Stimulated activated CD8-positive, alpha-beta memory T cell treated with anti-CD3 and anti-CD28 coated beads, Interleukin-15, amount 100 ng/mL, for 24 hours (primary cell): ENCODE measurements at regions not wholly inside any gene's neighbourhood (a gene's known extent, or its start where the extent isn't known, plus 50 kb on each side); places are given as distances from the start of the nearest gene placed in this dataset.

ENCODE experiments used
- DNase-seq: peaks from one replicate; pipeline ENCODE4 v3.0.0-alpha.2; 2020; ENCODE audit warnings: low read depth

DNA sequence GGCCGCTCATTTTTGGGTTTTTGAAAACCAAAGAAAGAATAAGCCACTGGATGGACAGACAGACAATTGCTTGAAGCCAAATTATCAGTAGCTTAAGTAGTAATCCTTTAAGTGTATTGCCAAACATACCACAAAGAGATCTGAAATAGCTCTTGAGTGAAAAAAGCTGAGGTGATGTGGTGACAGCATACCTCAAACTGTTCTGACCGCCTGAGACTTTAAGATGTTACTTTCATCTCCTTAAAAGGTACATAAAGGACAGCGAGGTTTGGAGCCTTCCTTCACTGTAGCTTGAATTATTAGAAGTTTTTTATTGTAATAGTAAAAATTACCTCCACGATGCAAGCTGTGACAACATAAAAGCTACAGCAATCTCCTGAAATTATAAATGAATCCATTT is 271.5 kb upstream of the FAM241A start:
- DNase-seq = no peak

GRCh38 chr4:111879539-111879938 is 265.7 kb upstream of the FAM241A start:
- no peak for DNase-seq

GRCh38 chr4:111880116-111880515 is 265.1 kb upstream of the FAM241A start:
- DNase-seq = no peak

- no peak for DNase-seq
Observed at GRCh38 chr4:111883557-111883999, 261.7 kb upstream of the FAM241A start.

DNA sequence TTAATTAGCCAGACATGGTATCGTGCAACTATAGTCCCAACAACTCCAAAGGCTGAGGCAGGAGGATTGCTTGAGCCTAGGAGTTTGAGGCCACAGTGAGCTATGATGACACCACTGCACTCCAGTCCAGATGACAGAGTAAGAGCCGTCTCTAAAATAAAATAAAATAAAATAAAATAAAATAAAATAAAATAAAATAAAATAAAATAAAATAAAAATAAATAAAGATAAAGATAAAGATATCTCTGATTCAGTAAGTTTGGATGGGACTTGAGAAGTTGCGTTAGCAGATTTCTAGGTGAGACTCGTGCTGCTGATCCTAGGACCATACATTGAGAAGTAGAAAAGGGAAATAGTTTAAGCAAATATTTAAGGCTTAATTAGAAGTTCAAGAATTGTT is 254.8 kb upstream of the FAM241A start:
- DNase-seq = no peak

- DNase-seq = no peak
Observed at GRCh38 chr4:111905511-111905910, 239.7 kb upstream of the FAM241A start.

GRCh38 chr4:111919639-111920038 is 225.6 kb upstream of the FAM241A start:
- DNase-seq = no peak

DNA sequence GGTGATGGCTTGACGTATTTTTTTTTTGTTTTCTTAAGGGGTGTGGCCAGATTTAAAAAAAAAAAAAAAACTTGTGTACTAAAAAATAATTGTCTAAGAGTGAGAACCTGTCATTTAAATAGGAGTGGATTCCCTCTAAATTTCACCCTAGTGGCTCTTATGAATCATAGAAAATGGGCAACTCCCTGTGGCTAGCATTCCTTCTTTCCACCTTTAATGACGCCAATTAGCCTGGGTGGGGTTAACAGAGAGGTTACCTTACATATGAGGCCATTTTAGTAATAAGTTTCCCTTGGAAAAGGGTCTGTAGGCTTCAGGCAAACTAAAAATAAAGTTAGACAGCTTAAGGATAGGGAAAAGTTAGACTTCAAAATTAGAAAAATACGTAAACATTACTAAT is 223.5 kb upstream of the FAM241A start:
- DNase-seq = no peak

DNA sequence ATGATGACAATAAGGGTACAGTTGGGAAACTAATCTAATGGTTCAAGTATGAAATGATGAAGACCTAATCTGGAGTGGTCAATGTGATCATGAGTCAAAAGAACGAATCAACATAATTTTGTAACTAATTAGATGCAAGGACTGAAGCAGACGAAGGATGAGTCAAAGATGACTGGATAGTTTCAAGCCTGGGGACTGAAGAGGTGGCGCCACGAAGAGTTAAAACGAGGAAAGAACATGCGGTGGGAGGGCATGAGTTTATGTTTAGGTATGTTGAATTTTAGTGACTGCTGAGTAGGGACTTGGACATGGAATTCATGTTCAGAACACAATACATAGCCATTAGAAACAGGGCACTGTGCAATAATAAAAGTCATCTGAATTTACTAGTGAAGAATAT is 221.5 kb upstream of the FAM241A start:
- no peak for DNase-seq

GRCh38 chr4:111924696-111925095 is 220.6 kb upstream of the FAM241A start:
- no peak for DNase-seq

- no peak for DNase-seq
Observed at GRCh38 chr4:111930659-111931058, 214.6 kb upstream of the FAM241A start.

- DNase-seq = no peak
Observed at GRCh38 chr4:111933703-111934102, 211.6 kb upstream of the FAM241A start.

GRCh38 chr4:111934314-111934713 is 210.9 kb upstream of the FAM241A start:
- DNase-seq = no peak

- no peak for DNase-seq
Observed at GRCh38 chr4:111937368-111937767, 207.9 kb upstream of the FAM241A start.

DNA sequence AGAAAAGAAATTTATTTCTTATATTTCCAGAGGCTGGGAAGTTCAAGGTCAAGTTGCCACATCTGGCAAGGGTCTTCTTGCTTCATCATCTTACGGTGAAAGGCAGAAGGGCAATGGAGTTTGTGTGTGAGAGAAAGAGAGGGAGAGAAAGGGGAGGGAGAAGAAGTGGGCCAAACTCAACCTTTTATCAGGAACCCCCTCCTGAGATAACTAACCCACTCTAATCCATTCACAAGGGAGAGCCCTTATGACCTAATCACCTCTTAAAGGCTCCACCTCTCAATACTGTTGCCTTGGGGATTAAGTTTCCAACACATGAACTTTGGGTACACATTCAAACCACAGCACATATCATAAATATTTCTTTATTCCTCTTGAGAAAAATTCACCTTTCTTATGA is 203.3 kb upstream of the FAM241A start:
- DNase-seq = no peak

- DNase-seq = no peak
Observed at GRCh38 chr4:111943796-111944203, 201.5 kb upstream of the FAM241A start.

- no peak for DNase-seq
Observed at GRCh38 chr4:111945014-111945413, 200.2 kb upstream of the FAM241A start.

- no peak for DNase-seq
Observed at GRCh38 chr4:111946800-111947199, 198.5 kb upstream of the FAM241A start.

DNA sequence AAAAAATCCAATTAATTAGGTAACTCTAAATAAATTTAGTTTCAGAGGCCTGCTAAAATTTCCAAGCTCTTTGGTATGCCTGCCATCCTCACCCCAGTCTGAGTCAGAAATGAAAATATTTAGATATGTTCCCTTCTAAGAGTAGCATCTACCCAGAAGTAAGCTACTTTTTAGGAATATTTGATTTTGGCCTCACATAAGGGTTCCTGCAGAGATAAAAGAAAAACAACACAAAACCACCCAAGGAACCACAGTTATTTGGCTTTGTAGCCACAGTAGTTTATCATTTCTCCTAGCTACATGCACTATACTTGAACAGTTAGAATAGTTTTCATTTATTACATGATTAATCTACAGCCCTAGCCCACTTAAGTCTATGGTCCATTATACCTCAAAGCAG is 192.6 kb upstream of the FAM241A start:
- no peak for DNase-seq

- no peak for DNase-seq
Observed at GRCh38 chr4:111954550-111954949, 190.7 kb upstream of the FAM241A start.

DNA sequence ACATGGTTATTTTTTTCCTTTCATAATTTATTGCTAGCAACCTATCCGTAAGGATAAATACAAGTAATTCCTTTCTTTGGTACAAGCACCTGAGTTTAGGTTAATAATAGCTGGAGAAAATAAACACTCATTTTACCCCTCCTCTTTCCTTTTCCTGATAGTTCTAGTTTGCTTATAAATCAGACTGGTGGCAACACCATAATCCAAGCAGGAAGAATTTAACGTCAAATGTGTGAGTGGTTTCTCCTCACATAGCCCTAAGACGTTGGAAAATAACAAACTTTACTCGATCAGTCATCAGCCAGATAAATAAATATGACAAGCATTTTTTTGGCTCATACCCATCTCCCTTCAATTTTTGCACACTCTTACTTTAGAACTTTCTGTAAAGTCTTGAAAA is 190.3 kb upstream of the FAM241A start:
- DNase-seq = no peak

- no peak for DNase-seq
Observed at GRCh38 chr4:111957116-111957515, 188.1 kb upstream of the FAM241A start.

DNA sequence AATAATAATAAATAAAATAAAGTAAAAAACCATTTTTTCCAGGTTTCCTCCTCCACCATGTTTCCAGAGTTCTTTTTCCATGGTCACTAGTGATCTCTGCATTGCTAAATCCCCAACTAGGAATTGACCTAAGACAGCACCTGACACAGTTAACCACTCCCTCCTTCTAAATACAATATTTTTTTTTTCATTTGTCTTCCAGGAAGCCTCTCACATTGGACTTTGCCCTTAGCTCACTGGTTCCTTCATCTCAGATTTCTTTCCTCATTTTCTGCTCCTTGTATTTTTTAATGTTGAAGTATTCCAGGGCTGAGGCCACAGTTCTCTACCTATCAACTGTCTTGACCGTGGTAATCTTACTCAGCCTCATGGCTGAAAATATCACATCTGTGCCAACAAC is 187.3 kb upstream of the FAM241A start:
- DNase-seq = no peak

- DNase-seq = no peak
Observed at GRCh38 chr4:111959222-111959621, 186.0 kb upstream of the FAM241A start.

DNA sequence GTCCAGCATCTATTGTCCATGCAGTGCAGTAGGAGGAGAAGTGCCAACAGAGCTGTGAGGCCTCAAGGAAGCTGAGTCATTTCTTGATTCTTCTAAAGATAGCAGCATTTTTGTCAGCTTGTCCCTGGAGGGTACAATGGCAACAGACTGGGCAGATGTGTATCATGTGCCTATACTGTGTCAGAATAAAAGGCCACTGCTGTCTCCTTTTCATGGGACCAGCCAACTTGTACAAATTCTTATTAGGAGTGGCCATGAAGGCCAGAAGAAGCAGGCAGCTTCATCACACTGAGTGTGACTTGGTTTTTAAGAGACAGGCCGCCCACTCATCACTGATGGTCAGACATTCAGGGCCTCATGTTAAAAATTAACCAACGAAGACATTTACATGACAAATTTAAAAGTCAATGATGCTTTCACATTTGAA is 185.0 kb upstream of the FAM241A start:
- no peak for DNase-seq
